GM19438 (cell line): ENCODE measurements at regions not wholly inside any gene's neighbourhood (a gene's known extent, or its start where the extent isn't known, plus 50 kb on each side); places are given as distances from the start of the nearest gene placed in this dataset.
A peak's percentile ranks its signal among the peaks of the same experiment; 100 is the strongest.

Experiments
- ATAC-seq: cut with Tn5 transposase; IDR thresholded peaks from one replicate; pipeline ENCODE4 v1.9.1; 2021; ENCODE audit warnings: low read depth; ENCODE audit not compliant: unreplicated experiment

DNA sequence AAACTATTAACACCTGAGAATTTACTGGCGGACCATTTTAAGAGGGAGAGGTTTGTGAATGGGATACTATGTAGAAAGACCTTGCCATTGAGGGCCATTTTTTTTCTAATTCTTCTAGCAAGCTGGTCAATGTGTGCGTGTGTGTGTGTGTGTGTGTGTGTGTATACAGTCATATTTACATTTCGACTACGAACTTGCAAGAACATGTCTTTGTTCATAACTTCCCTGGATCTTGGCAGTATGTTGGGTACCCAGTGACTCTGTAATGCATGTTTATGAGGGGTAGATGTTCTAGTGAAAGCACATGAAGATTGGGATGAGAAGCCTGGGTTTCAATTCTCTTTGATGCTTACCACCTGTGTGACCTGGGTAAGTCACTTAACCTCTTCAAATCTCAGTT is 133.6 kb downstream of the UBE2E3 start:
- no peak for ATAC-seq

DNA sequence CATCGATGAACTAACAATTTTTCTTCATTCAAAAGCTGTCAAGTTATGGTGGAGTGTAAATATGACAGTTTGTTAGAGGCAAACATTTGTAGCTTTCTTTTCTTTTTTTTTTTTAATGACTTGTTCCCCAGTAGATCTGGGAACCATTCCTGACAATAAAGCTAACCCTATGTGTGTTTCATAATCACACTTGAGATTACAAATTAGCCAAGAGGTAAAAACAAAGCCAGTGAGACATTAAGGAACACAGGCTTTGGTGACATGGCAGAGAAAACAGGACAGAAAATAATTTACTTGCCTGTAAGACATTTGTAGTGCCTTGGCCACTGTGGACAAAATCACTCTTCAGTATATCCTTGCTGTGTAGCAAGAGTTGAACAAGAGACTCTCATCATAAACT is 135.9 kb downstream of the UBE2E3 start:
- ATAC-seq = no peak

DNA sequence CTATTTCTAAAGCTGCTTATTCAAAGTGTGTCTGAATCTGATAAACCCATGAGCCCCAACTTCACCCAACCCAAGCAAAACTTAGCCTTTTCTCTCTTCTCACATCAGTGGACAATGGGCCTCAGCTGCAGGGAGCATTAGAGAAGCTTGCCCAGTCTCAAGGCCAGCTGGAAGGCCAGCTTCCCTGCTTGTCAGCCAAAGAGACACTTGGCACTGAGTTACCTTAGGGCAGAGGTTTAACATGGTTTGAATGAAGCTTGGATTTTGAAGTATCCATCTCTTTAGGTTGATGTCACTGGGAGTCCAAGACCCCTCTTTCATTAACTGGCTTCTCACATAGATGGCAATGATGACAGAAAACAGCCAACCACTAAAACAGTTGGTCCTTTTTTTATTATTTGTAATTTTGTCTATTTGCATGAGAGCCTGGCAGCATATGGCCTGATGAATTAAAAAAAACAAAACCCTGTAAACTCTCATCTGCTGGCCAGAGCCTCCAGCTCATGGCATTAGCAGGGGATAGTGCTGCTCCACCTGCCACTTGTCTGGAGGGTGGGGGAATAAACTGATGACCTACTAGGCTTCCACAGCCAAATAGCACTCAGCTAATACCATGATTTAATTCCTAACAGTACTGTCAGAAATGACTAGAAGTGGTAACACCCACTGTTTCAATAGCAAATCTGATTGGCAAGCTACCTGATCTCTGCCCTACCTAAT is 137.0 kb downstream of the UBE2E3 start:
- no peak for ATAC-seq

DNA sequence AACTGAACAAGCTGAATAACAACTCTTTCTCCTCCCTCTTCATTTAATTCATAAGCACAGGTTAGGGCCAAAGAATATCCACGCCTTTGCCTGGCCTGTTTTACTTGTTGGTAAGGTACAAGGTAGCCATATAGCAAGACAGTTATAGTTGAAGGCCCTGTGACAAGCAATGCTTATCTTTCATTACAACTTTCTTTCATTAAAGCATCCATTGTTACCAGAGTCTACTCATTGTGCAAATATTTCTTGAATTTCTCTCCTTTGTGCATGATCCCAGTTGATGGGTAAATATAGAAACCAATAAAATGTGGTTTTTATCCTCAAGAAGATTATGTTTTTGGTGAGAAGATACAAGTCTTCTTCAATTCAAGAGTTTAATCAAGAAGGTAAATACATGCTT is 140.2 kb downstream of the UBE2E3 start:
- ATAC-seq = no peak

DNA sequence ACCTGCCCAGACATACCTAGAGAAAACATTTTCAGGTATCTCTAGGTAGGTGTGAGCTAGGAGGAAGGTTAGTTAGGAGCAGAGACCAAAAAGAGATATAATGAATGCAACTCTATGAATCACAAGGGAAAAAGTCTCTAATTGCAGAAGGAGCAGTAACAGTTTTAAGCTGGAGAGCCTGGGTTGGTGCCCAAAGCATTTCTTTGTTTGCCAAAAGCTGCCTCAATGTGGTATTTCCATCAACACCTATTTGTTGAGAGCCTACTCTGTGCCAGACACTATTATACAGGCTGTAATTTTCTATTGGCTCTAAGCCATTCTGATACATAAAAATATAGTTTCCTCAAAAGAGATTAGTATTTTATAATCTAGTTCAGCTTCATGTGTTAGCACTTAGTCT is 141.6 kb downstream of the UBE2E3 start:
- ATAC-seq = no peak

DNA sequence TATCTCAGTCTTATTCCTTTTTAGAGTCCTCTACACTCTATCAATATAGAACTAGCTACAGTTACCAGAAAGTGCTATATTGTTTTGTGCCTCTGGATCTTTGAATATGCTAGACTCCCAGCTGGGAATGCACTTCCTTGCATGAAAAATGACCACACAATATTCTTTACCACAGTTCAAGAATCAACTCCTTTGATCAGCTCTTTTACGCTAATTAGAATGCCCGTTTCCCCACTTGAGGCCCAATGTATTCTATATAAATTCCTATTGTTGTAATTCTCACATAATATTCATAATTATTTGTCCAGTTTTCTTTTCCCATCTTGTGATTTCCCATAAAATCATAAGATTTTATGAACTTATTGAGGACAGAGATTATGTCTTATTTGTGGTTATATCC is 142.2 kb downstream of the UBE2E3 start:
- ATAC-seq = no peak

DNA sequence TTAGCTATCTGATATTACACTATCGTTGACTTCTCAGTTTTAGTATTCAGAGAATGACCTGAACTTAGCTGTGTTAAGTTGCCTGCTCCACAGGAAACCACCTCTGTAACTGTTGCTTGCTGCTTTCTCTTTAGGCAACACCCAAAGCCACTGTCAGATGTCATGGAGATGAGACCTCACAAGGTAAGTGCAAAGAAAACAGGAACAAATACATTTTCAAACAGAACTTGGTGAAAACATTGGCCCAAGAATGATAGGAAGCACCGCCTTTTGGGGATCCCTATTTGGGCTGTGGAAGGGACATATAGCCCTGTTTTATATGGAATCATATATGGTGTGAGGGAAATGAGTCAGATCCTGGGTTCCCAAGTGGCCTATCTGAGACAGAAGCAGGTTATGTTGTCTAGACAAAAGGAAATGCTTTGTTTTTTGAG is 143.4 kb downstream of the UBE2E3 start:
- ATAC-seq = peak; percentile 97

DNA sequence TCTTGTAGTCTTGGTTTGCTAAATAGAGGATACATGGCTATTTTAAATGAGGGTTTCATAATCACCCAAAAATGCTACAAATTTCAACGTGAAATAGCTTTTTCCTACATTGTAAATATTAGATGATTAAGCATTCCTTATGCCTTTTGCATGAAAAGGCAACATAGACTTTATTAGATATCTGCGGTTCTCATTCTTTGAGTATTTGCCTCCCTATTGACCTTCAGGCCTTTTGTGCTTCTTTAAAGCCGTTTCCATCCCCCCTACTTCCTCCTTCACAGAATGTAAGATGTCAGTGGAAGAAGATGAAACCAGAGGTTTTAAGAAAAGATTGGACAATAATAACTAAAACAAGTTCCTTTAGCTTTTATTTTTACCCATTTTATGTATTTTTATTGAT is 144.1 kb downstream of the UBE2E3 start:
- ATAC-seq = no peak

DNA sequence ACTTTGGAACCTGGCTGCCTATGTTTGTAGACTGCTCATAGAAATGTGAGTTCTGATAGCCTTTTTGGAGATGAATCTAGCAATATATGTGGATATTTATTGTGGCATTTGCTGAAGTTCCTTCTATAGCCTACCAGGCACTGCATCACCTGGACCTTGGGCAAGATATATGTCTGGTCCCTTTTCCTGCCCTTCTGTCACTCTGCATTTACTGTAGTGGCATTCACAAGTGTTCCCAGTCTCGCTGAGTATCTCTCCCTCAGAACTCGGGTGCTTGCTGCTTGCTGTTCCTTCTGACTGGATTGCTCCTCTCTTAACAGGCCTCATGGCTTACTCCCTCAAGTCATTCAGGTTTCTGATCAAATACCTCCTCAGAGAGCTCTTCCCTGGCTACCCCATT is 145.0 kb downstream of the UBE2E3 start:
- ATAC-seq = no peak

DNA sequence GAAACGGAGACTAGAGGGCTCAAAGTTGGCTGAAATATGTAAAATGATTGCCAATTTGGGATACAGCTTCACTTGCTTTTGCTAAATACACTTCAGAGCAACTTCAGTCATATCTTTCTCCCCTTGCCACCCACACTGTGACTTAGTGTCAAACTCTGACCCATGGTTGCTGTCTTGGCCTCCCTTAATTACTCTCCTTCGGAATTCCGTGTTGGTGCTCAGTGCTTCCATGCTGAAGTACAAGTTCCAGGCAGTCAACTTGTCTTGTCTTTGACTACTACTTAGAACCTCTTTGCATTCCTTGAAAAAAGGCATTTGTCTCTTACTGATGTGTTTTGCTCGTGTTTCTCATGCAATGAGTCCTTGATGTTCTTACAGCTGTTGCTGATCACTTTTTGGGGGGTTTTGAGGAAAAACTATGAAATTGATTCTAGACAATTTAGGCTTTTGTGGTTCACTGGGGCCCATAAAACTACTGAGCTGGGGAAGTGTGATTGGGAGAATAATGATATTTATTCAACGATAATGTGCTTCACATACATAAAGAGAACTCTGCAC is 146.0 kb downstream of the UBE2E3 start:
- no peak for ATAC-seq

DNA sequence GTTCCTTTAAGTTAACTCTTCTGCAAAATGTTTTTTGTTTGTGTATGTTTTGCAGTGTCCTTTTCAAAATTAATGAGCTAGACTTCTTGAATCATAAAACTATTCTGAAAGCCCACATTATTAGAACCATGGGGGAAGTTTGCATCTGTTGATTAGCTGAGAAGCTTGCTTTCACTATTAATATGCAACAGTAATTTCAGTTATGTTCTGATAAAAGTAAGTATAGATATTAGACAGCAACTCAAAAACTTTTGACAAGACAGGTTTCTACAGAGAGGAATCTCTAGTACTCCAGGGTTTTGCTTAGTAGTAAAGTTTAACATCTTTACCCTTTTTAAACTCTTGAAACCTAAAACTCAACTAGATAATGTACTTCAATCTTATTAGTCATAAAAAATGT is 147.8 kb downstream of the UBE2E3 start:
- ATAC-seq = no peak

DNA sequence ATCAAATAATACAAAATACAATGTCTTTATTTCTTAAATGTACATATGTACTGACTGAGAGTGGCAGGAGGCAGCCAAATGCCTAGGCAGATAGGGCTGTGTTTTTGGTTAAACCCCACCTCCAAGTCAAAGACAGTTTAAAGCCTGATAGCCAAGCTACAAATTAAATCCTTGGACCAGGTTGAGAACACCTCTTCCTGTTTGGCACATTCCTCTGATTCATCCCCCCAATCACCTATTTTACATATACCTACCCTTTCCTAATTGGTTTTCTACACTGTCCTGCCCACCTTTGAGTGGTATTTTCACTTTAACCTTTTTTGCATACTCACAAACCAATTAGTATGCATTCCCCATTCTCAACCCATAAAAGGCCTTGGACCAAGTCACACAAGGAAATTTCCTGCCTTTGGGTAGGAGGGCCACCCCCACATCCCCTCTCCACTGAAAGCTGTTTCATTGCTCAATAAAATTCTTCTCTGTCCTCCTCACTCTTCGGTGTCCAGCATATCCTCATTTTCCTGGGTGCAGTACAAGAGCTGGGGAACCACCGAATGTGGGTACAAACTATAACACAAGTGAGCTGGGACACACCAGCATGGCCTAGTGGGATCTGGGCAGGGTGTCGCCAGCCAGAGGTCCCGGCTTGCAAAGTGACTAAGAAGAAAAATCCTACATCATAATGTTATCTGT is 149.1 kb downstream of the UBE2E3 start:
- ATAC-seq = no peak

DNA sequence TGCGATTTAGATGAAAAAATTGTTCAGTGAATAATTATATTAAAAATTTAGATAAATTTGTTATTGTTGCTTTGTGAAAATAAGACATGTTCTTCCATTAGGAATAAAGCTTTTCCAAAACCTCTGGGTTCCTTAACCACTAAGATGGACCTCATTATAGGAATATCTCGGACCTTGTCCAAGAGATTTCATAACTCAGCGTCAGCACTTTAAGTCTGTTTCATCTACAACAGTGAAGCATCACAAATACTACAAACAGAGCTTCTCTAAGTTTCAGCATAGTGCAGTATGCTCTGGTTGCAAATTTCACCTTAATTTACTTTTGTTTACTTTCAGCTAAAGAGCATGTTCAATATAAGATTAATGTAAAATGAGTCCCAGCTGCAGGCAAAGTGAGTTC is 150.3 kb downstream of the UBE2E3 start:
- ATAC-seq = no peak

DNA sequence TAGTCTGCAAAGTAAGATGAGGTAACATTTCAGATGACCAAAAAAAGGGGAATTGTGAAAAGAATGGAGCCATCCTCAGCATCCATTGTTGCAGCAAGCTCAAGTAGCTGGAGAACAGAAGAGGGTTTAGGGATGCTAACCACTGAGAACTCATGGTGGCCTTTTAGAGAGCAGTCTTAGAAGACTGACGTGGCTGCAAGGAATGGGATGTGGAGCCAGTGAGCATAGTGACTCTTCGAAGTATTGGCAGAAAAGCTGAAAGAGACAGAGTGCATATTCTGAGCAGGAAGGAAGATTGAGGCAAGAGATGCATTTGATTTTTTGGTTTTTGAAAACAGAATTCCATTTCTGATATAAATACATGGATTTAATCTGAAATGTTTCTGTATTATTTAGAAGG is 151.2 kb downstream of the UBE2E3 start:
- ATAC-seq = no peak

DNA sequence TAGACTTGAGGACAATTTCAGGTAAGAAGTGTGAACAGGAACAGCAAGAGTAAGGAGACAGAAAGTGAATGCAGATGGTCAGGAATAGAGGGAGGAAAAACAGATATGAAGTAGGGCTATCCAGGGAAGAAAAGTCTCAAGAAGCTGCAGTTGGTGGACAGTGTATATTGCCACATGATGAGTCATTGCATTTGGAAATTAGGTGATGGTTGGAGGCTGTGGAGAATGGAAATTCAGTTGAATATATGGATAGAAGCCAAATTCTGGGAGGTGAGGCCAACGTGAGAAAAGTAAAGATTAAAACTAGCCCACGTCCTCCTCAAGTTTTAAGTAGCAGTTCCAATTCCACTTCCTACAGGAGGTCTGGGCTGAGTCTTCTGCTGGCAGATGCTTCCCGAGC is 158.4 kb downstream of the UBE2E3 start:
- ATAC-seq = no peak

DNA sequence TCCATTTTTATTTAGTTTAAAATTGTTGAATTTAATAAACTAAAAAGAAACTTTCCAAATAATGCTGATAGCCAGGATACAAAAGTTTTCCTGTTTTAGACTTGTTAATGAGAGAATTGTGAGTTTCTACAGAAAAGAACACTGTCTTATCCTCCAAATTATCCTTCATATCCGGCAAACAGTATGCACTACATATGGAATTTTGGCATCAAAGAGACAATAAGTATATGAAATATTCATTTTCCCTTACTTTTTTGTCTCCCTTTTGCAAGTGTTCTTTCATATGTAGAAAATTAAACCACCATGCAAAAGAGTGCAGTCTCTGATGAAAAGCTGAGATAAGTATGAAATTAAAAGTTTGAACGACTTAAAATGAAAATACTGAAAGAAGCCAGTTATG is 159.4 kb downstream of the UBE2E3 start:
- no peak for ATAC-seq

DNA sequence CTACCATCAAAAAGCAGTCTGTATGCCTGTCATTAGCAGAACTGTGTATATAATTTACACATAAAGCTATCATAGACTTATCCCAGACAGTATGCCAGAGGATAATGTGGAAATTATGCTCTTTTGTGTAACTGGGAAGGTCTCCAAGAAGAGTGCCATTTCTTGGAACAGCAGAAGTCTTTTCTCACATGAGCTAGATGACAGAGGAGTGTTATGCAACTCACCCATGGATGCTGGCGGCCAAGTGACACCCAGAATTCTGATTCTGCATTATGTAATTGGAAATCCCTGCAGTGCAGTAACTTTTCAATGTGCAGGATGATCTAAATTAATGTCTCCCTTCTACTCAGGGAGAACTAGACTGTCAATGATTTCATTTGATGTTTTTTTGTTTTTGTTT is 160.0 kb downstream of the UBE2E3 start:
- no peak for ATAC-seq

DNA sequence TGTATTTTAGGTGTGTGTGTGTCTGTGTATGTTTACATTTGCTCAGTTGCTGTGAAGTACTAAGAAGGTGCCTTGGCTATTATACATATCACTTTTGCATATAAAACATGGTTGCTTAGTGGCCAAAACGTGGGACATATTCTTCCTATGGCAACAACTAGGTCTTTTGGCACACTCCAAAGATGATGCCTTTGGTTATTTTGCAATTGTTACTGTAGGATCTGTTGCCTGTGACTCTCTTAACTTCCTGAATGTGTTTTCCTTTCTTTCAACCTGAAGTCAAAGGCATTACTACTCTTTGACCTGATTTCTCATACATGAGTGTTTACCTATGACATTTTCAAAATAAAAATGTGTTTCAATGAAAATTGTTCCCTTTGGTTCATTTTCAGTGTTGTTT is 160.5 kb downstream of the UBE2E3 start:
- ATAC-seq = no peak

DNA sequence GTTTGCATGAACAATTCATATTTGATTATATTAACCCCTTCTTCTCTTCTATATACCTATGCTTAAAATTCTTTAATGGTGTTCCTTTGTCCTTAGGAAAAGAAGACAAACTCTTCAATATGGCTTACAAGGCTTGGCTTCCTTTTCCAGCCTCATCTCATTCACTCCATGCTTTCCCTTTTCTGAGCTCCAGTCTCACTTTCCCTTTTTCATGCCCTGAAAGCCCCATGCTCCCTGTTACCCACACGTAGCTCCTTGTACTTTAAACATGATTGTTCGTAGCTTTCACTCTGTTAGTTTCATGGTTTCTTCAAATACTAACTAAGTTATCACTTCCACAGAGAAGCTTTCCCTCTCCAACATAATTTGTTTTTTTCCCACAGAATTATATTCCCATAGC is 161.3 kb downstream of the UBE2E3 start:
- ATAC-seq = no peak

DNA sequence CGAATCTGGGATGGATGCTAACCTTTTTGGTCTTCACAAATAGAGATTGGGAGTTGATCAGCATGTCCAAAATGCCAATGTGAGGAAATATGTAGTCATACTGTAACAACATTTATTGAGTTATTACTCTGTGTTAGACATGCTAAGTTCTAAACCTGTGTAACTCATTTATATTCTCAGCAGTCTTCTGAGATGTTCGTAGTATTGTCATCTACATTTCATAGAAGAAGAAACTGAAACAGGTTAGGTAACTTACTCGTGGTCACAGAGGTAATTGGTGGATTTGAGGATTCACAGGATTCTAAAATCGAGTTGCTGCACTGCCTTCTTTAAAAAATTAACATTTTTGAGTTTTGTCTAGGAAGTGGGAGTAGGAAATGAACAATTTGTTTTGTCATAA is 162.1 kb downstream of the UBE2E3 start:
- ATAC-seq = no peak

DNA sequence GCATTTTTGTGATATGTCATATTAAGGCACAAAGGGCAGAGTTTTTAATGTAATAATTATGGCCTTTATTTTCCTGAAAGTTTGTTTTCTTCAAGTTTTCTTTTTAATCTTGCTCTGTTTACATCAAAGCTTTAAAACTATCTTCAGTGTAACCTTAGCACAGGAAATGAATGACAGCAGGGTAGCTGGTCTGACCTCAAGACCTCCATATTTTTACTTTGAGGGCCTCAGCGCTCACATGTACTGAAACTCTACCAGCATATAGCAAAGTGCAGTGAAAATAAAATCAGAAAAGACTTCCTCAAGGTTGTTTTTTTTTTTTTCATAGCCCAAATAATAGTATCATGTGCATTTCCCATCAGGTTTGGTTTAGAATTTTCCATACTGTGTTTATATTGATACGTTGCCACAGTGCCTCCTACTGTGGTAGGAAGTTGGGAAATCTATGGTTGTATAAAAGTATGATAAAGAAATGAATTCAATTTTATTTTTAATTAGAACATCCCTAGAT is 163.4 kb downstream of the UBE2E3 start:
- no peak for ATAC-seq

DNA sequence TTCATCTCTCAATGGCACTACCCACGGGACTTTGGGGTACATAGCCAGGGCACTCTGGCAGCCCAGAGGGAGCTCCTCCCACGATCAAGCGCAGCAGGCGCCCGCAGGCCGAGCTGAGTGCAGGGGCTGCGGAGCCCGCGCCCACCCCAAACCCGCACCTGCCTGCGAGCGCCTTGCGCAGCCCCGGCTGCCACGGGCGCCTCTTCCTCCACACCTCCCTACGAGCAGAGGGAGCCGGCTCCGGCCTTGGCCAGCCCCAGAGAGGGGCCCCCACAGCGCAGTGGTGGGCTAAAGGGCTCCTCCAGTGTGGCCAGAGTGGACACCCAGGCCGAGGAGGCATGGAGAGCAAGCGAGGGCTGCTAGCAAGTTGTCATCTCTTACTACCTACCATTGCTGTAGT is 165.2 kb downstream of the UBE2E3 start:
- ATAC-seq = no peak
